ENCODE measurements at regions not wholly inside any gene's neighbourhood (a gene's known extent, or its start where the extent isn't known, plus 50 kb on each side); places are given as distances from the start of the nearest gene placed in this dataset.

- no peak for DNase-seq (ENCODE audit: low read depth)
Observed at GRCh38 chr10:28058746-28059145, 59.9 kb upstream of the ODAD2 start.

DNA sequence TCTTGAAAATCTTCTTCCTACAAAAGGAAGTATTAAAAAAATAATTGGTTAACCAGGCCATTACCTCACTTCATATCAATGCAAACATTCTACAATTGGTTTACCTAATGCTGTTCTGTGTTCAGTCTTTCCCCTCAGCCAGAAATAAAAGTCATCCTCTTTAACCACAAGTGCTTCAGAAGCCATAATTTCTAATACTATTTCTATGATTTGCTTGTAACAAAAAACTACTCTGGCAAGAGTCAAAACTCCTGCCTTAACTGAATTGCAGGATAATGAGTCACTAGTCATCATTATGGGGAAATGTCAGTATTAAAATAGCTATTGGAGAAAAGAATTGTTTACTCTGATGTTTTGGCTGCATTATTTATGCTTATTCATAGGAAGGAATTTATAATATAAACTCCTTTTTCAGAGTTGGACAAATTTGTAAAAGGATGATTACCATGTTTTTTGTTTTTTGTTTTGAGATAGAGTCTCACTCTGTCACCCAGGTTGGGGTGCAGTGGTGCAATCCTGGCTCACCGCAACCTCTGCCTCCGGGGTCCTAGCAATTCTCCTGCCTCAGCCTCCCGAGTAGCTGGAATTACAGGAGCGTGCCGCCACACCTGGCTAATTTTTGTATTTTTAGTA lies 55.5 kb upstream of the ODAD2 start:
- no peak for DNase-seq (ENCODE audit: low read depth)

GRCh38 chr10:28049286-28049685 lies 50.4 kb upstream of the ODAD2 start:
- DNase-seq (ENCODE audit: low read depth) = no peak

Data from stimulated activated CD4-positive, alpha-beta T cell treated with anti-CD3 and anti-CD28 coated beads, Interleukin-2, amount 100 ng/mL, for 4 hours (primary cell).